Pulmonary artery endothelial cell (primary cell): ENCODE measurements at regions not wholly inside any gene's neighbourhood (a gene's known extent, or its start where the extent isn't known, plus 50 kb on each side); places are given as distances from the start of the nearest gene placed in this dataset.

Experiments used
- DNase-seq: peaks from one replicate; pipeline ENCODE4 v3.0.0-alpha.2; 2011; ENCODE audit warnings: low read depth, low spot score

GRCh38 chr2:59932341-59932740, 621.1 kb downstream of the BCL11A start:
- no peak for DNase-seq

GRCh38 chr2:59930430-59930829, 623.0 kb downstream of the BCL11A start:
- DNase-seq = no peak

- no peak for DNase-seq
These were observed 626.7 kb downstream of the BCL11A start for GRCh38 chr2:59926731-59927130.

GRCh38 chr2:59925321-59925720, 628.1 kb downstream of the BCL11A start:
- DNase-seq = no peak

GRCh38 chr2:59924346-59924745, 629.1 kb downstream of the BCL11A start:
- no peak for DNase-seq

- no peak for DNase-seq
These were observed 631.0 kb downstream of the BCL11A start for GRCh38 chr2:59922450-59922849.

GRCh38 chr2:59921743-59922142, 631.7 kb downstream of the BCL11A start:
- DNase-seq = no peak

- no peak for DNase-seq
These were observed 632.5 kb downstream of the BCL11A start for GRCh38 chr2:59920961-59921360.

- no peak for DNase-seq
These were observed 633.1 kb downstream of the BCL11A start for GRCh38 chr2:59920307-59920706.

GRCh38 chr2:59919579-59919978, 633.9 kb downstream of the BCL11A start:
- no peak for DNase-seq

GRCh38 chr2:59912042-59912441, 641.4 kb downstream of the BCL11A start:
- DNase-seq = no peak

GRCh38 chr2:59910166-59910565, 643.3 kb downstream of the BCL11A start:
- no peak for DNase-seq

- DNase-seq = no peak
These were observed 644.3 kb downstream of the BCL11A start for GRCh38 chr2:59909147-59909546.

- no peak for DNase-seq
These were observed 647.7 kb downstream of the BCL11A start for GRCh38 chr2:59905731-59906130.

GRCh38 chr2:59903994-59904544, 649.4 kb downstream of the BCL11A start:
- no peak for DNase-seq

- no peak for DNase-seq
These were observed 652.6 kb downstream of the BCL11A start for GRCh38 chr2:59900728-59901452.

- no peak for DNase-seq
These were observed 653.8 kb downstream of the BCL11A start for GRCh38 chr2:59899692-59900091.

GRCh38 chr2:59896499-59897245, 656.8 kb downstream of the BCL11A start:
- no peak for DNase-seq

- DNase-seq = no peak
These were observed 659.8 kb downstream of the BCL11A start for GRCh38 chr2:59893612-59894011.

- DNase-seq = no peak
These were observed 661.1 kb downstream of the BCL11A start for GRCh38 chr2:59892398-59892797.

- DNase-seq = no peak
These were observed 664.1 kb downstream of the BCL11A start for GRCh38 chr2:59889305-59889704.

- DNase-seq = no peak
These were observed 664.7 kb downstream of the BCL11A start for GRCh38 chr2:59888706-59889105.

- no peak for DNase-seq
These were observed 665.4 kb downstream of the BCL11A start for GRCh38 chr2:59888015-59888414.
